GM23338 (cell line): ENCODE measurements at regions not wholly inside any gene's neighbourhood (a gene's known extent, or its start where the extent isn't known, plus 50 kb on each side); places are given as distances from the start of the nearest gene placed in this dataset.

Source experiments
- ATAC-seq: fragments of 200-7000 bp; cut with Tn5 transposase; 3 replicates; pipeline ENCODE4 v1.9.1; 2020
- DNase-seq: peaks from one replicate; pipeline ENCODE4 v3.0.0-alpha.2; 2015; ENCODE audit warnings: low spot score
- H2AFZ ChIP-seq: fragments of 200-600 bp; sonication (generic); 2 replicates; pipeline ENCODE4 v1.8.0; 2016; ENCODE audit warnings: antibody characterized with exemption, mild to moderate bottlenecking, moderate library complexity
- H3F3A ChIP-seq: fragments of 200-600 bp; sonication (generic); replicated peaks from 2 replicates; pipeline ENCODE4 v1.8.0; 2017; ENCODE audit warnings: antibody characterized with exemption, mixed run types, low read depth
- H3K27ac ChIP-seq: fragments of 200-600 bp; sonication (generic); 2 replicates; pipeline ENCODE4 v1.6.1; 2016; ENCODE audit warnings: low read depth
- H3K27me3 ChIP-seq: fragments of 200-600 bp; sonication (generic); 2 replicates; pipeline ENCODE4 v1.8.0; 2016; ENCODE audit warnings: mild to moderate bottlenecking, mixed run types, moderate library complexity; ENCODE audit not compliant: insufficient read depth
- H3K36me3 ChIP-seq: fragments of 200-600 bp; sonication (generic); 2 replicates; pipeline ENCODE4 v1.8.0; 2016; ENCODE audit warnings: mild to moderate bottlenecking; ENCODE audit not compliant: insufficient read depth
- H3K4me1 ChIP-seq: fragments of 200-600 bp; sonication (generic); 2 replicates; pipeline ENCODE4 v1.8.0; 2016; ENCODE audit warnings: mild to moderate bottlenecking, moderate library complexity; ENCODE audit not compliant: insufficient read depth
- H3K4me2 ChIP-seq: fragments of 200-600 bp; sonication (generic); 2 replicates; pipeline ENCODE4 v1.7.1; 2017; ENCODE audit warnings: mixed run types
- H3K4me3 ChIP-seq: fragments of 200-600 bp; sonication (generic); 2 replicates; pipeline ENCODE4 v1.6.1; 2016; ENCODE audit warnings: mixed run types
- H3K79me2 ChIP-seq: fragments of 200-600 bp; sonication (generic); replicated peaks from 2 replicates; pipeline ENCODE4 v1.8.0; 2017; ENCODE audit warnings: mild to moderate bottlenecking; ENCODE audit not compliant: insufficient read depth
- H3K9me2 ChIP-seq: fragments of 200-600 bp; sonication (generic); 2 replicates; pipeline ENCODE4 v1.8.0; 2017; ENCODE audit not compliant: insufficient read depth
- H4K20me1 ChIP-seq: fragments of 200-600 bp; sonication (generic); replicated peaks from 2 replicates; pipeline ENCODE4 v1.8.0; 2017; ENCODE audit warnings: mild to moderate bottlenecking; ENCODE audit not compliant: insufficient read depth
- H3K27ac Mint-ChIP-seq: 2 replicates; pipeline ENCODE4 v1.8.0; 2020; ENCODE audit warnings: inconsistent platforms, mild to moderate bottlenecking, moderate library complexity, mixed read lengths
- H3K27me3 Mint-ChIP-seq: 3 replicates; pipeline ENCODE4 v1.8.0; 2022; ENCODE audit warnings: low read depth, mild to moderate bottlenecking, moderate library complexity, mixed read lengths, inconsistent platforms; ENCODE audit not compliant: insufficient read depth, poor library complexity
- H3K36me3 Mint-ChIP-seq: 3 replicates; pipeline ENCODE4 v1.8.0; 2021; ENCODE audit warnings: low read depth, mild to moderate bottlenecking, inconsistent platforms, moderate library complexity, mixed read lengths
- H3K4me1 Mint-ChIP-seq: 3 replicates; pipeline ENCODE4 v1.8.0; 2020; ENCODE audit warnings: mild to moderate bottlenecking, inconsistent platforms, mixed read lengths
- H3K4me3 Mint-ChIP-seq: 3 replicates; pipeline ENCODE4 v1.8.0; 2021; ENCODE audit warnings: moderate library complexity, mild to moderate bottlenecking, inconsistent platforms, mixed read lengths
- H3K9me3 Mint-ChIP-seq: 3 replicates; pipeline ENCODE4 v1.8.0; 2020; ENCODE audit warnings: moderate library complexity, mild to moderate bottlenecking, inconsistent platforms, mixed read lengths
- CREB1 ChIP-seq: fragments of 250-450 bp; sonication (Bioruptor Pico); IDR thresholded peaks from 2 replicates; pipeline ENCODE4 v1.5.0; 2020; ENCODE audit warnings: low read depth, mild to moderate bottlenecking, moderate library complexity
- CTCF ChIP-seq, 2 experiments: fragments of 200-600 bp in 1 of 2; sonication (generic) in 1 of 2; conservative IDR thresholded peaks; 2 replicates each; pipeline versions ENCODE4 v1.5.1 to v1.6.1; 2016 to 2017; ENCODE audit warnings: antibody characterized with exemption in 2 of 2, low read depth in 2 of 2, mild to moderate bottlenecking in 2 of 2, moderate library complexity in 1 of 2
- EZH2 ChIP-seq: fragments of 200-600 bp; sonication (generic); IDR thresholded peaks from one replicate; pipeline ENCODE4 v1.8.0; 2017; ENCODE audit warnings: antibody characterized with exemption, mild to moderate bottlenecking, low read depth; ENCODE audit not compliant: unreplicated experiment
- EZH2phosphoT487 ChIP-seq: fragments of 200-600 bp; sonication (generic); IDR thresholded peaks from one replicate; pipeline ENCODE4 v1.8.1; 2018; ENCODE audit warnings: antibody characterized with exemption; ENCODE audit not compliant: unreplicated experiment
- JUNB ChIP-seq: IDR thresholded peaks from one replicate; pipeline ENCODE4 v1.6.1; 2016; ENCODE audit warnings: antibody characterized with exemption; ENCODE audit not compliant: unreplicated experiment
- NANOG ChIP-seq: IDR thresholded peaks from 2 replicates; pipeline ENCODE4 v1.6.1; 2016; ENCODE audit warnings: antibody characterized with exemption, borderline replicate concordance
- POLR2AphosphoS5 ChIP-seq: IDR thresholded peaks from 2 replicates; pipeline ENCODE4 v1.6.1; 2016; ENCODE audit warnings: antibody characterized with exemption, low read depth
- STAT1 ChIP-seq: IDR thresholded peaks from one replicate; pipeline ENCODE4 v1.6.1; 2016; ENCODE audit warnings: antibody characterized with exemption; ENCODE audit not compliant: unreplicated experiment
- ZNF114 ChIP-seq: fragments of 250-450 bp; sonication (Bioruptor Pico); IDR thresholded peaks from 2 replicates; pipeline ENCODE4 v1.5.0; 2020; ENCODE audit warnings: mild to moderate bottlenecking, moderate library complexity
- ZNF331 ChIP-seq: fragments of 250-450 bp; sonication (Bioruptor Pico); IDR thresholded peaks from 2 replicates; pipeline ENCODE4 v1.5.0; 2020; ENCODE audit warnings: low read depth, mild to moderate bottlenecking, moderate library complexity
- ZNF462 ChIP-seq: fragments of 250-450 bp; sonication (Bioruptor Pico); IDR thresholded peaks from 2 replicates; pipeline ENCODE4 v1.5.0; 2020; ENCODE audit warnings: mild to moderate bottlenecking, moderate library complexity
- TF ChIP-seq, protein P1 (sequence below): IDR thresholded peaks from 2 replicates; pipeline ENCODE4 v1.6.1; 2016; ENCODE audit warnings: antibody characterized with exemption
- TF ChIP-seq, protein P2 (sequence below): IDR thresholded peaks from one replicate; pipeline ENCODE4 v1.6.1; 2018; ENCODE audit warnings: antibody characterized with exemption; ENCODE audit not compliant: unreplicated experiment

DNA sequence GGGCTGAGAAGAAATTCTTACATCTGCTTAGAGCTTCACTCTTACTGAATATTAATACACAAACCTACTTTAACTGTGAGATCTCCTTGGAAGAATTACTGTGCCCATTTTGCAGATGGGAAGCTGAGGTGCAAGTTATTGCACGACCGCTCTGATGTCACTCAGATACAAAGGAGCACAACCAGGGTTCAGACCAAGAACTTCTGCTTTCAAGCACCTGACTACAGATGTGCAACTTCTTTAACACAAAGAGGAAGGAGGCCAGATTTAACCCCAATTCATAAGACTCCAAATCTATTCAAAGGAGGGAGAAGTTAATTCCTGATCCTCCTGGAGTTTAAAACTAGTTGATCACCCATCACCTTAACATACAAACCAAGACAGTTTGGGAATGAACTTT is 232.6 kb downstream of the VRK1 start:
- Histone ChIP-seq H3K27me3 (peaks cover 38% of the 10 kb centered on the region), H2AFZ (no peak overlapping the region), H3K79me2 (no peaks in the 10 kb centered on the region), H3K4me2 (no peak overlapping the region; the same call in 1 of the 2 replicates), H3K36me3 (0 out of 2 replicates have a peak, but pooled peaks cover 4% of the 10 kb centered on the region), H3K4me1 (peaks cover 48% of the 10 kb centered on the region), H3K9me2 (peaks cover 4% of the 10 kb centered on the region; the same call in 1 of the 2 replicates), H3K27ac (no peak overlapping the region), H4K20me1 (no peaks in the 10 kb centered on the region), H3F3A (no peaks in the 10 kb centered on the region), H3K4me3 (no peak overlapping the region)
- Mint-ChIP-seq H3K4me3 (no peak overlapping the region), H3K36me3 (peaks cover 7% of the 10 kb centered on the region), H3K27ac (no peak overlapping the region), H3K27me3 (peaks cover 30% of the 10 kb centered on the region), H3K4me1 (peaks cover 44% of the 10 kb centered on the region), H3K9me3 (peaks cover 9% of the 10 kb centered on the region; the same call in 2 of the 3 replicates)
- DNase-seq (no peak), ATAC-seq (no peak)
- no peak for TF ChIP-seq ZNF114 (CRISPR knock-in tag)
- no peak for TF ChIP-seq POLR2AphosphoS5
- TF ChIP-seq STAT1 = no peak
- no peak for TF ChIP-seq NANOG
- no peak for TF ChIP-seq JUNB
- TF ChIP-seq, protein P1, sequence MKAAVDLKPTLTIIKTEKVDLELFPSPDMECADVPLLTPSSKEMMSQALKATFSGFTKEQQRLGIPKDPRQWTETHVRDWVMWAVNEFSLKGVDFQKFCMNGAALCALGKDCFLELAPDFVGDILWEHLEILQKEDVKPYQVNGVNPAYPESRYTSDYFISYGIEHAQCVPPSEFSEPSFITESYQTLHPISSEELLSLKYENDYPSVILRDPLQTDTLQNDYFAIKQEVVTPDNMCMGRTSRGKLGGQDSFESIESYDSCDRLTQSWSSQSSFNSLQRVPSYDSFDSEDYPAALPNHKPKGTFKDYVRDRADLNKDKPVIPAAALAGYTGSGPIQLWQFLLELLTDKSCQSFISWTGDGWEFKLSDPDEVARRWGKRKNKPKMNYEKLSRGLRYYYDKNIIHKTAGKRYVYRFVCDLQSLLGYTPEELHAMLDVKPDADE = no peak
- no peak for TF ChIP-seq EZH2phosphoT487
- no peak for TF ChIP-seq ZNF462 (CRISPR knock-in tag)
- TF ChIP-seq, protein P2, sequence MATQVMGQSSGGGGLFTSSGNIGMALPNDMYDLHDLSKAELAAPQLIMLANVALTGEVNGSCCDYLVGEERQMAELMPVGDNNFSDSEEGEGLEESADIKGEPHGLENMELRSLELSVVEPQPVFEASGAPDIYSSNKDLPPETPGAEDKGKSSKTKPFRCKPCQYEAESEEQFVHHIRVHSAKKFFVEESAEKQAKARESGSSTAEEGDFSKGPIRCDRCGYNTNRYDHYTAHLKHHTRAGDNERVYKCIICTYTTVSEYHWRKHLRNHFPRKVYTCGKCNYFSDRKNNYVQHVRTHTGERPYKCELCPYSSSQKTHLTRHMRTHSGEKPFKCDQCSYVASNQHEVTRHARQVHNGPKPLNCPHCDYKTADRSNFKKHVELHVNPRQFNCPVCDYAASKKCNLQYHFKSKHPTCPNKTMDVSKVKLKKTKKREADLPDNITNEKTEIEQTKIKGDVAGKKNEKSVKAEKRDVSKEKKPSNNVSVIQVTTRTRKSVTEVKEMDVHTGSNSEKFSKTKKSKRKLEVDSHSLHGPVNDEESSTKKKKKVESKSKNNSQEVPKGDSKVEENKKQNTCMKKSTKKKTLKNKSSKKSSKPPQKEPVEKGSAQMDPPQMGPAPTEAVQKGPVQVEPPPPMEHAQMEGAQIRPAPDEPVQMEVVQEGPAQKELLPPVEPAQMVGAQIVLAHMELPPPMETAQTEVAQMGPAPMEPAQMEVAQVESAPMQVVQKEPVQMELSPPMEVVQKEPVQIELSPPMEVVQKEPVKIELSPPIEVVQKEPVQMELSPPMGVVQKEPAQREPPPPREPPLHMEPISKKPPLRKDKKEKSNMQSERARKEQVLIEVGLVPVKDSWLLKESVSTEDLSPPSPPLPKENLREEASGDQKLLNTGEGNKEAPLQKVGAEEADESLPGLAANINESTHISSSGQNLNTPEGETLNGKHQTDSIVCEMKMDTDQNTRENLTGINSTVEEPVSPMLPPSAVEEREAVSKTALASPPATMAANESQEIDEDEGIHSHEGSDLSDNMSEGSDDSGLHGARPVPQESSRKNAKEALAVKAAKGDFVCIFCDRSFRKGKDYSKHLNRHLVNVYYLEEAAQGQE = no peak
- TF ChIP-seq CTCF (conservative IDR thresholded peaks at IDR 0.05; ENCODE audit: low read depth in 2 of 2) = no peak
- TF ChIP-seq ZNF331 (CRISPR knock-in tag) = no peak
- TF ChIP-seq CREB1 (CRISPR knock-in tag) = no peak
- no peak for TF ChIP-seq EZH2
